Upper lobe of right lung (tissue), 1 donor: ENCODE measurements at regions not wholly inside any gene's neighbourhood (a gene's known extent, or its start where the extent isn't known, plus 50 kb on each side); places are given as distances from the start of the nearest gene placed in this dataset.
"Not testable (repeated sequence)": the region's sequence is repeated elsewhere in the genome, so short reads cannot be mapped to it uniquely, and the experiment has no call there.

Experiments used
- ATAC-seq: fragments of 200-7000 bp; cut with Tn5 transposase; one replicate; pipeline ENCODE4 v1.9.1; 2020; ENCODE audit warnings: mild to moderate bottlenecking, moderate library complexity
- DNase-seq: peaks from one replicate; pipeline ENCODE4 v3.0.0-alpha.2; 2020
- H3K27ac ChIP-seq: fragments of 200-600 bp; one replicate; pipeline ENCODE4 v1.8.0; 2022
- H3K27me3 ChIP-seq: fragments of 200-600 bp; one replicate; pipeline ENCODE4 v1.8.0; 2022; ENCODE audit warnings: mild to moderate bottlenecking
- H3K36me3 ChIP-seq: fragments of 200-600 bp; one replicate; pipeline ENCODE4 v1.8.0; 2022
- H3K4me1 ChIP-seq: fragments of 200-600 bp; one replicate; pipeline ENCODE4 v1.8.0; 2022
- H3K4me3 ChIP-seq: fragments of 200-600 bp; one replicate; pipeline ENCODE4 v1.8.0; 2022; ENCODE audit warnings: mild to moderate bottlenecking
- H3K9me3 ChIP-seq: fragments of 200-600 bp; one replicate; pipeline ENCODE4 v1.8.0; 2022
- intact Hi-C: fragments of 100-400 bp; cut with DNase I; formaldehyde crosslinking; loops from one replicate; pipeline ENCODE4 v1.11.0; 2022
- TF ChIP-seq, protein P1 (sequence below): fragments of 200-600 bp; IDR thresholded peaks from one replicate; pipeline ENCODE4 v1.8.0; 2022; ENCODE audit warnings: antibody characterized with exemption
- donor health status: DM: no; HTN: yes; CAD: no; lungs with severe emphysema.

DNA sequence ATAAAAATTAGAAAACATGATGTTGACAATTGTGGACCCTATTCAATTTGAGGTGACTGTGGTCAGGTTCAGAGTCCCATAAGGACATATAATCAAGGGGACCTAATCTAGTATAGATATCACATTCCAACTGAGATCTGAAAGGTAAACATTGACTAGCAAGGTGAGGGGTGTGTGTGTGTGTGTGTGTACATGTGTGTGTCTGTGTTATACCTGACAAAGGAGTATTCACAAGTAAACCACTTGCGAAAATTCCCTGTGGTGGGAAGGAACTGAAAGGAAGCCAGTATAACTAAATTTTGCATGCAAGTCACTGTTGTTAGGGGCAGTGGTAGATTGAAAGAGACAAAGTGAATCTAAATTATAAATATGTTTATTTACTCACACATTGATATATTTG, 723.7 kb downstream of the COL12A1 start:
- no peak overlapping the region for H3K27ac ChIP-seq
- DNase-seq (no peak), ATAC-seq (no peak)
- no peaks in the 10 kb centered on the region for H3K9me3 ChIP-seq
- no peaks in the 10 kb centered on the region for H3K4me1 ChIP-seq
- H3K27me3 ChIP-seq: no peaks in the 10 kb centered on the region
- H3K4me3 ChIP-seq: no peak overlapping the region
- TF ChIP-seq, protein P1, sequence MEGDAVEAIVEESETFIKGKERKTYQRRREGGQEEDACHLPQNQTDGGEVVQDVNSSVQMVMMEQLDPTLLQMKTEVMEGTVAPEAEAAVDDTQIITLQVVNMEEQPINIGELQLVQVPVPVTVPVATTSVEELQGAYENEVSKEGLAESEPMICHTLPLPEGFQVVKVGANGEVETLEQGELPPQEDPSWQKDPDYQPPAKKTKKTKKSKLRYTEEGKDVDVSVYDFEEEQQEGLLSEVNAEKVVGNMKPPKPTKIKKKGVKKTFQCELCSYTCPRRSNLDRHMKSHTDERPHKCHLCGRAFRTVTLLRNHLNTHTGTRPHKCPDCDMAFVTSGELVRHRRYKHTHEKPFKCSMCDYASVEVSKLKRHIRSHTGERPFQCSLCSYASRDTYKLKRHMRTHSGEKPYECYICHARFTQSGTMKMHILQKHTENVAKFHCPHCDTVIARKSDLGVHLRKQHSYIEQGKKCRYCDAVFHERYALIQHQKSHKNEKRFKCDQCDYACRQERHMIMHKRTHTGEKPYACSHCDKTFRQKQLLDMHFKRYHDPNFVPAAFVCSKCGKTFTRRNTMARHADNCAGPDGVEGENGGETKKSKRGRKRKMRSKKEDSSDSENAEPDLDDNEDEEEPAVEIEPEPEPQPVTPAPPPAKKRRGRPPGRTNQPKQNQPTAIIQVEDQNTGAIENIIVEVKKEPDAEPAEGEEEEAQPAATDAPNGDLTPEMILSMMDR: no peak
- no peaks in the 10 kb centered on the region for H3K36me3 ChIP-seq
- intact Hi-C loops: no loop called here

DNA sequence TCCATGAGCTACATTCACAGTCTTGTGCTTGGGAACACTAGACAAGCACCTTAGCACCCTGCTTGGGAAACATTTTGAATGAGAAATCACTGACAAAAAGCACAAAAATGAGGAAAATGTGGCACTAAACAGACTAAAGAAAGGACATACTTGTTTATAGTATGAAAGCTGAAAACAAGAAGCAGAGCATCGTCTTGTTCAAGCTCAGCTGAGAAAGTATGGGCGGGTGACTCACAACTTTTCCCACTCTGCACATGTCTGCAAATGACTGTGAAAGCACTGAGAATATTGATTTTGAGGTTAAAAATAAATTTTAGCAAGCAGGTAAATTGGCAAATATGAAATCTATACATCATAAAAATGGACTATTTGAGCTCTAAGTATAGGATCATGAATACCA, 725.3 kb downstream of the COL12A1 start:
- TF ChIP-seq, protein P1: no peak
- Histone ChIP-seq H3K27me3 (no peaks in the 10 kb centered on the region), H3K36me3 (no peaks in the 10 kb centered on the region), H3K4me1 (no peaks in the 10 kb centered on the region), H3K27ac (no peak overlapping the region), H3K9me3 (no peaks in the 10 kb centered on the region), H3K4me3 (no peak overlapping the region)
- ATAC-seq (no peak), DNase-seq (no peak)
- intact Hi-C loops: no loop called here

DNA sequence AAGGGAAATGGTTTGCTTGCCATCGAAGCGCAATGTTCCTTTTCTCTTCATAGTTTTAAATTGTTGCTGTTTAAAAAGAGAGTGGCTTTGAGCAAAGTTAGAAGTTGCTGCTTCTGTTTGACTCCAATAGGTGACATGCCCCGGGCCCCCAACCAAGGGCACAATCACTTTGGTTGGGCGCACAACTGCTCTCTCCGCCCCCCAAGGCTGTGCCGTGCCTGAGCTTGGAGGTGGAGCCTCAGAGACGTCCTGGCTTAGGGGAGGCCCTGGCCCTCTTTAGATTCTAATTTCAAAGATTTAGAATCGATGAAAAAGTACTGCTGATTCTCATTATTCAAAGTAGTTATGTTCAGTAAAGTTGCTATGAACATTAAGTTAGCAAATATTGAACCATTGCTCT, 725.9 kb downstream of the COL12A1 start:
- no peak for ATAC-seq
- intact Hi-C loops: no loop called here

DNA sequence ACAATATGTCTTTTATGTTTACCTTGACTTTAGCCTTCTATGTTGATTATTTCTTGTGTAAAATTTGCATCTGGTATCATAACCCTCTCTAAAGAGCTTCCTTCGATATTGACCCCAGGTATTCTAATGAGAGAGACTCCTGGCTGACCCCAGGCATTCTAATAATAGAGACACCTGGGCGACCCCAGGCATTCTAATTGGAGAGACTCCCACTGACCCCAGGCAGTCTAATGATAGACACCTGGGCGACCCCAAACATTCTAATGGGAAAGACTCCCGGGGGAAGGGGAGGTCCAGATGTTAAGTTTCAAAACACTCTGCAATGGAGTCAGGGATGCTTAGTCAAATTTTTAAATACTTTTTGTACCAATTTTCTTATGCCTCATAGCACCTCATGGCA, 726.4 kb downstream of the COL12A1 start:
- intact Hi-C loops: no loop called here
- no peaks in the 10 kb centered on the region for H3K4me1 ChIP-seq
- H3K27ac ChIP-seq: no peak overlapping the region
- ATAC-seq (no peak), DNase-seq (no peak)
- TF ChIP-seq, protein P1: no peak
- no peaks in the 10 kb centered on the region for H3K9me3 ChIP-seq
- no peak overlapping the region for H3K4me3 ChIP-seq
- H3K36me3 ChIP-seq: no peaks in the 10 kb centered on the region
- H3K27me3 ChIP-seq: no peaks in the 10 kb centered on the region

More for the DNA sequence above, 725.9 kb downstream of the COL12A1 start:
- Histone ChIP-seq H3K27me3 (no peaks in the 10 kb centered on the region), H3K27ac (no peak overlapping the region), H3K36me3 (no peaks in the 10 kb centered on the region), H3K4me1 (no peaks in the 10 kb centered on the region), H3K4me3 (no peak overlapping the region), H3K9me3 (no peaks in the 10 kb centered on the region)
- DNase-seq: no peak
- TF ChIP-seq, protein P1: no peak

DNA sequence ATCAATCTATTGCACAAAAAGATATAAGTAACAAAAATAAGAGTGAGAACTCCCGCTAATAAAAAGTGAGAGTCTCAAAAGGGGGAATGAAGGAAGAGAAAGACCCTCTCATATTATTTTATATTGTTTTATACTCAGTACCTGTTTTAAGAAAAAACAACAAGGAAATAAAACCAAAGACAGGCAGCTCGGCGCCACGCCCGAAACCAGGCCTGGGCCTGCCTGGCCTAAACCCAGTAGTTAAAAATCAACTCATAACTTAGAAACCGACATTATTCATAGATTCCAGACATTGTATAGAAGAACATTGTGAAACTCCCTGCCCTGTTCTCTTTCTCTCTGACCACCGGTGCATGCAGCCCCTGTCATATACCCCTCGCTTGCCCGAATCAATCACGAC, 731.8 kb downstream of the COL12A1 start:
- H3K4me3 ChIP-seq, H3K9me3 ChIP-seq, ATAC-seq, DNase-seq, H3K36me3 ChIP-seq, intact Hi-C loops, H3K4me1 ChIP-seq, H3K27me3 ChIP-seq, H3K27ac ChIP-seq: not testable (repeated sequence)

DNA sequence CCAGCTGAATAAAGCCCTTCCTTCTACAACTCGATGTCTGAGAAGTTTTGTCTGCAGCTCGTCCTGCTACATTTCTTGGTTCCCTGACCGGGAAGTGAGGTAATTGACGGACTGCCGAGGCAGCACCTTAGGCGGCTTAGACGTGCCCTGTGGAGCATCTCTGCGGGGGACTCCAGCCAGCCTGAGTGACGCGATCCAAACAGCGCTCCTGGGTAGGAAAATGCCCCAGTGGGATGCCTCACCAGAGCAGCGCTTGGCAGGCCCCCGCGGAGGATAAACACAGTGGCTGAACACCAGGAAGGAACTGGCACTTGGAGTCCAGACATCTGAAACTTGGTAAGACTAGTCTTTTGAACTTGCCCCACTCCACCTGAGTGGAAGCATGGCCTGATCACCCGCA, 737.3 kb downstream of the COL12A1 start:
- H3K4me3 ChIP-seq, DNase-seq, H3K4me1 ChIP-seq, H3K27ac ChIP-seq, H3K36me3 ChIP-seq, H3K27me3 ChIP-seq, intact Hi-C loops, ATAC-seq, H3K9me3 ChIP-seq: not testable (repeated sequence)

DNA sequence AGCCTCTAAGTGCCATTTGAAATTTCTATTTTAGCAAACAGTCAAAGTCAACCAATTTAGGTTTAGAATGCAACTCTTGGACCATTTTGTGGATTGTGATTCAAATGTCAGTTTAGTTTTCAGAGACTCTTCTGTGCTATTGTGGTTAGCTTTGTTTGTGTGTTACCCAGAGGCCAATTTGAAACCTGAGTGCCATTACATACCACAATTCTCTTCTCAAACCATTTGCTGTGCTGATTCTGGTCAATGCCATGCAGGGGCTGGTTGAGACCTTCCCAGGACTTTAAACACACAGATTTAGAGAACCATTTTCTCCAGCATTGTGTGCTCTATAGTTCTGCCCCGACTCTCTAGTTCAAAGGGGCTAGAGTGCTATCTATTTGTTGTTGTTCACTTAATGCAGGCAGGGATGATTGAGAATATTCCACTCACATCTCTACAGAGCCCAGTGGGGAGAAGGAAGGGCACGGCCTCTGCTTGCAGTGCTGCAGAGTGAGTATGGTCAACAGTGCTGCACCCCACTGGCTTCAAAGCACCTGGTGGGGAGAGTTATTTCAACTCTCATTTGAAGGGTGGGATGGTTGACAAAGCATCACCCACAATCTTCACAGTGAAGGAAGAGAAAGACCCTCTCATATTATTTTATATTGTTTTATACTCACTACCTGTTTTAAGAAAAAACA, 738.2 kb downstream of the COL12A1 start:
- DNase-seq (no peak), ATAC-seq (no peak)
- Histone ChIP-seq H3K27me3 (no peaks in the 10 kb centered on the region), H3K4me1 (no peaks in the 10 kb centered on the region), H3K9me3 (no peaks in the 10 kb centered on the region), H3K36me3 (no peaks in the 10 kb centered on the region), H3K4me3 (no peak overlapping the region), H3K27ac (no peak overlapping the region)
- intact Hi-C loops: no loop called here
- TF ChIP-seq, protein P1: no peak
